ENCODE measurements at regions not wholly inside any gene's neighbourhood (a gene's known extent, or its start where the extent isn't known, plus 50 kb on each side); places are given as distances from the start of the nearest gene placed in this dataset.

DNA sequence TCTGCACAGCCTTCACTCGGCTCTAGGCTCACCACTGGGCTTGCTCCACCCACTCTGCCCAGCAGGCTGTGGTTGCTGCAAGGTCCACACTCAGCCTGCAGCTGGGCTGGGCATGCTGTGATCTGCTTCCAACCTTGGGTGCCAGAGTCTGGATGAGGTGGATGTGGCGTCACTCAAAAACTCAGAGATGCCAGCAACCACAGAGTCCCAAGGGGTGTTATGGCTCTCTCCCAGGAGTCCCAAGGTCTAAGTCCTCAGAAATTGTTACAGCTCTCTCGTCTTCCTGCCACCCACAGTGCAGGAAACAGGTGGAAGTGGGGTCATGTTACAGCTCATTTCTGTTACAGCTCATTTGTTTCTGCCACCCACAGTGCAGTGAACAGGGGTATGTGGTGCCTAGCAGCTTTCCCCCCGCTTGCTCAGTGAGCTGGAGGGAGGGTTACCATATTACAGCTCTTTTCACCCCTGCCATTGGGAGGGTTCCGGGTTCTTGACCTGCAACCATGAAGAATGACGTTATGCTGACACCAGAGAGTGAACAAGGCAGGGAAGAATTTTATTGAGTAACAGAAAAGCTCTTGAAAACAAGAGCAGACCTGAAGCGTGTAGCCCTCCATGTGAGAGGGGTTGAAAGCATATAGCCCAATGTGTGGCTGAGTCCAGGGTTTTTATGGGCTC lies 893.9 kb downstream of the PCDH7 start:
- TF ChIP-seq, protein P1, sequence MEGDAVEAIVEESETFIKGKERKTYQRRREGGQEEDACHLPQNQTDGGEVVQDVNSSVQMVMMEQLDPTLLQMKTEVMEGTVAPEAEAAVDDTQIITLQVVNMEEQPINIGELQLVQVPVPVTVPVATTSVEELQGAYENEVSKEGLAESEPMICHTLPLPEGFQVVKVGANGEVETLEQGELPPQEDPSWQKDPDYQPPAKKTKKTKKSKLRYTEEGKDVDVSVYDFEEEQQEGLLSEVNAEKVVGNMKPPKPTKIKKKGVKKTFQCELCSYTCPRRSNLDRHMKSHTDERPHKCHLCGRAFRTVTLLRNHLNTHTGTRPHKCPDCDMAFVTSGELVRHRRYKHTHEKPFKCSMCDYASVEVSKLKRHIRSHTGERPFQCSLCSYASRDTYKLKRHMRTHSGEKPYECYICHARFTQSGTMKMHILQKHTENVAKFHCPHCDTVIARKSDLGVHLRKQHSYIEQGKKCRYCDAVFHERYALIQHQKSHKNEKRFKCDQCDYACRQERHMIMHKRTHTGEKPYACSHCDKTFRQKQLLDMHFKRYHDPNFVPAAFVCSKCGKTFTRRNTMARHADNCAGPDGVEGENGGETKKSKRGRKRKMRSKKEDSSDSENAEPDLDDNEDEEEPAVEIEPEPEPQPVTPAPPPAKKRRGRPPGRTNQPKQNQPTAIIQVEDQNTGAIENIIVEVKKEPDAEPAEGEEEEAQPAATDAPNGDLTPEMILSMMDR (conservative IDR thresholded peaks at IDR 0.05; ENCODE audit: low read depth, low read length): no peak
- no peak for TF ChIP-seq EZH2 (IDR thresholded peaks at IDR 0.05; ENCODE audit: borderline replicate concordance, low read depth, low read length, poor library complexity, severe bottlenecking)
